Ectodermal cell (in vitro differentiated cells): ENCODE measurements at regions not wholly inside any gene's neighbourhood (a gene's known extent, or its start where the extent isn't known, plus 50 kb on each side); places are given as distances from the start of the nearest gene placed in this dataset.

Source experiments
- H3K27ac ChIP-seq: 2 replicates; pipeline ENCODE4 v1.7.0; 2013; ENCODE audit warnings: mild to moderate bottlenecking, low read depth, low read length; ENCODE audit not compliant: insufficient read depth, poor library complexity, severe bottlenecking
- H3K27me3 ChIP-seq: 2 replicates; pipeline ENCODE4 v1.7.0; 2013; ENCODE audit warnings: mild to moderate bottlenecking, low read length; ENCODE audit not compliant: insufficient read depth, control insufficient read depth, poor library complexity, severe bottlenecking
- H3K36me3 ChIP-seq: one replicate; pipeline ENCODE4 v1.7.0; 2013; ENCODE audit warnings: low read length; ENCODE audit not compliant: control insufficient read depth, insufficient read depth
- H3K4me1 ChIP-seq: one replicate; pipeline ENCODE4 v1.7.0; 2013; ENCODE audit warnings: low read length; ENCODE audit not compliant: control insufficient read depth, insufficient read depth
- H3K4me3 ChIP-seq: 2 replicates; pipeline ENCODE4 v1.7.0; 2013; ENCODE audit warnings: low read depth, low read length, control low read depth; ENCODE audit not compliant: insufficient read depth
- H3K9me3 ChIP-seq: 2 replicates; pipeline ENCODE4 v1.7.0; 2013; ENCODE audit warnings: mild to moderate bottlenecking, low read length, moderate library complexity; ENCODE audit not compliant: control insufficient read depth
- WGBS, 2 experiments: methylation state at CpG; one replicate each; pipeline ENCODE4 v1.1.7; 2013; ENCODE audit warnings: missing lambda C conversion rate in 2 of 2; 5-methylcytosine and 5-hydroxymethylcytosine counted together

- Histone ChIP-seq H3K4me1 (peaks cover 4% of the 10 kb centered on the region), H3K9me3 (no peaks in the 10 kb centered on the region), H3K36me3 (no peaks in the 10 kb centered on the region), H3K4me3 (no peak overlapping the region), H3K27me3 (no peaks in the 10 kb centered on the region), H3K27ac (no peak overlapping the region)
- WGBS, 2 experiments: 73 to 85% methylated on average over 4 of the region's 4 CpGs
These were observed 66.0 kb upstream of the CCDC85A start for GRCh38 chr2:56117764-56118163.

DNA sequence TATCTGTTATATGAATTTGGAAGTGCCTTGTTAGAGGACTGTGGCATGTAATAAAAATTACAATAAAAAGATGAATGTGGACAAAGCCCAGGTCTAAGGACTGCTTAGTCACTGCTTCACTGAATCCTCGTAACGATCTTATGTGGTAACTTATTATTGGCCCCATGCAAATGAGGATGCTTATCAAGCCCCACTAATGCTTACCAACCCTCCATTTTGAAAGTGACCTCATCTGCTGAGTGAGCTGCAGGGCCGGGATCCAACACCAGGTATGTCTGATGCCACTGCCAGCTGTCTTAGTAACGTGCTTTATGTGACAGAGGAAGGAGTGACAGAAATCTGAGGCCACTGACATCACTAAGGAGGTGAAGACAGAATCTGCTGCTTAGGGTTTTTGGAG lies 65.3 kb upstream of the CCDC85A start:
- peaks cover 4% of the 10 kb centered on the region for H3K4me1 ChIP-seq
- H3K27me3 ChIP-seq: no peaks in the 10 kb centered on the region
- no peaks in the 10 kb centered on the region for H3K36me3 ChIP-seq
- H3K9me3 ChIP-seq: no peaks in the 10 kb centered on the region
- 82 to 90% methylated on average over 4 of the region's 4 CpGs for WGBS, 2 experiments
- H3K4me3 ChIP-seq: no peak overlapping the region
- H3K27ac ChIP-seq: no peak overlapping the region

DNA sequence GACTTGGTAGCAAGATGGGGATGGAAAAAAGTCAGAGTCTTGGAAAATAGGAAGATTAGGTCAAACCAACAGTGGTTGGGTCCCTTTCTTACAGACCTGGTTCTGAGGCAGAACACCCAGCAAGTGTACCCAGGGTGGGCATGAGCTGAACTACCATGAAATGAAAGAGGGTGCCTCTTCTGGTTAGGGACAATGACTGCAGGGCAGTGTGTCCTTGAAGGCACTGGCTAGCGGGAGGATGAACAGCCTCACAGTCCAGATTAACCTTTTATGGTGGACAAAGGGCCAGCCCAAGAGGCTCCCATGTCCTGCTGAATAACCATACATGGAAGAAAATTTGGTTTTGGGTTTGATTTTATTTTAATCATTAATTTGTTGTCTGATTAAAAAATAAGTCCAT lies 61.8 kb upstream of the CCDC85A start:
- Histone ChIP-seq H3K36me3 (no peaks in the 10 kb centered on the region), H3K4me1 (peaks cover 4% of the 10 kb centered on the region), H3K4me3 (no peak overlapping the region), H3K27me3 (no peaks in the 10 kb centered on the region), H3K9me3 (no peaks in the 10 kb centered on the region), H3K27ac (no peak overlapping the region)
- WGBS, 2 experiments: 90 to 95% methylated on average over 1 of the region's 1 CpG

DNA sequence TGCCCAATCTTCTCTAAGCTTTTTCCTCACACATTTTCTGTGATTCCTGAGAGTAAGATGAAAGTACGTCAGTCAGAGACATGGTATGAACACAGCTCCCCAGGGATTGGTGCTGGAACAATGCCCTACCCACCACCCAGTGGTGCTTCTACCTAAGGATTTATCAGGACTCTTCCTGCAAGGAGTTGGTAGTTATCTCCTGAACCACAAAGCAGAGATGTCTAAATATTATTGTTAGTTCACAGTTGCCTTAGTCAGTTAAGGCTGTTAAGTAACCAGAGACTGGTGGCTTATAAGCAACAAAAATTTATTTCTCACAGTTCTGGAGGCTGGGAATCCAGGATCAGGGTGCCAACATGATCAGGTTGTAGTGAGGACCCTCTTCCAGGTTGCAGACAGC lies 60.3 kb upstream of the CCDC85A start:
- 86 to 95% methylated on average over 1 of the region's 1 CpG for WGBS, 2 experiments
- H3K27me3 ChIP-seq: no peaks in the 10 kb centered on the region
- peaks cover 4% of the 10 kb centered on the region for H3K4me1 ChIP-seq
- no peaks in the 10 kb centered on the region for H3K9me3 ChIP-seq
- H3K27ac ChIP-seq: no peak overlapping the region
- H3K4me3 ChIP-seq: no peak overlapping the region
- H3K36me3 ChIP-seq: no peaks in the 10 kb centered on the region

GRCh38 chr2:56127010-56127409 lies 56.8 kb upstream of the CCDC85A start:
- Histone ChIP-seq H3K27ac (no peak overlapping the region), H3K4me3 (no peak overlapping the region), H3K27me3 (no peaks in the 10 kb centered on the region), H3K4me1 (no peaks in the 10 kb centered on the region), H3K36me3 (no peaks in the 10 kb centered on the region), H3K9me3 (no peaks in the 10 kb centered on the region)
- 91 to 100% methylated on average over 1 of the region's 1 CpG for WGBS, 2 experiments

GRCh38 chr2:56127463-56128152 lies 56.2 kb upstream of the CCDC85A start:
- H3K4me3 ChIP-seq: no peak overlapping the region
- WGBS, 2 experiments: 89 to 93% methylated on average over 6 of the region's 6 CpGs
- H3K27me3 ChIP-seq: no peaks in the 10 kb centered on the region
- H3K36me3 ChIP-seq: no peaks in the 10 kb centered on the region
- H3K9me3 ChIP-seq: no peaks in the 10 kb centered on the region
- no peaks in the 10 kb centered on the region for H3K4me1 ChIP-seq
- no peak overlapping the region for H3K27ac ChIP-seq

- 98 to 100% methylated on average over 2 of the region's 3 CpGs for WGBS, 2 experiments
- no peak overlapping the region for H3K27ac ChIP-seq
- H3K4me1 ChIP-seq: no peaks in the 10 kb centered on the region
- no peaks in the 10 kb centered on the region for H3K27me3 ChIP-seq
- H3K9me3 ChIP-seq: no peaks in the 10 kb centered on the region
- H3K36me3 ChIP-seq: no peaks in the 10 kb centered on the region
- no peak overlapping the region for H3K4me3 ChIP-seq
These were observed 55.6 kb upstream of the CCDC85A start for GRCh38 chr2:56128235-56128634.

- WGBS, 2 experiments: 86 to 91% methylated on average over 5 of the region's 5 CpGs
- no peak overlapping the region for H3K4me3 ChIP-seq
- H3K36me3 ChIP-seq: no peaks in the 10 kb centered on the region
- H3K27ac ChIP-seq: no peak overlapping the region
- no peaks in the 10 kb centered on the region for H3K4me1 ChIP-seq
- H3K27me3 ChIP-seq: no peaks in the 10 kb centered on the region
- no peaks in the 10 kb centered on the region for H3K9me3 ChIP-seq
These were observed 53.2 kb upstream of the CCDC85A start for GRCh38 chr2:56130463-56131070.

DNA sequence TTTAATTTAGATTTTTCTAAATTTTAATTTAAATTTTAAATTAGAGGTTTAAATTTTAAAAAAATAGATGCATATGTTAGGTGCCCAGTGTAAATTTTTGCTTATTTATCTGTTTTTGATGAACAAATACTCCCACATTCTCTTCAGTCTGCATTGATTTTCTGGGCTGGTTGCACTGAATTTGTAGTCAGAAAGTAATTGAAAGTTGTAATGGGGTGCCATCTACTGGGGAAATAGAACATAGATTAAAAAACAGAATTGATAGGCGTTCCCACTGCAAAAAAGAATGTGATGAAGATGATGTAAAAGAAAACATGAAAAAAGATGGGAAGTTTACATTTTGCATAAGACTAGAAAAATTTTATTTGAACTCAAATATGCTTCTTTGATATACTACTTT lies 51.7 kb upstream of the CCDC85A start:
- no peaks in the 10 kb centered on the region for H3K27me3 ChIP-seq
- H3K9me3 ChIP-seq: no peaks in the 10 kb centered on the region
- no peaks in the 10 kb centered on the region for H3K36me3 ChIP-seq
- no peak overlapping the region for H3K4me3 ChIP-seq
- WGBS, 2 experiments: 14 to 26% methylated on average over 1 of the region's 1 CpG
- no peaks in the 10 kb centered on the region for H3K4me1 ChIP-seq
- no peak overlapping the region for H3K27ac ChIP-seq

GRCh38 chr2:56133441-56133840 lies 50.3 kb upstream of the CCDC85A start:
- Histone ChIP-seq H3K4me1 (no peaks in the 10 kb centered on the region), H3K4me3 (no peak overlapping the region), H3K9me3 (no peaks in the 10 kb centered on the region), H3K27ac (no peak overlapping the region), H3K27me3 (no peaks in the 10 kb centered on the region), H3K36me3 (no peaks in the 10 kb centered on the region)
- 76 to 90% methylated on average over 3 of the region's 3 CpGs for WGBS, 2 experiments
